Spinal cord (tissue), 9 donors: ENCODE measurements at regions not wholly inside any gene's neighbourhood (a gene's known extent, or its start where the extent isn't known, plus 50 kb on each side); places are given as distances from the start of the nearest gene placed in this dataset.

Experiments used
- DNase-seq, 6 donors: peaks; one replicate each; pipeline versions ENCODE4 v3.0.0 to v3.0.0-alpha.2; 2013 to 2015; ENCODE audit warnings: low spot score in 6 of 6, low read depth in 4 of 6
- H3K27ac ChIP-seq: one replicate; pipeline ENCODE4 v1.5.1; 2013; ENCODE audit warnings: low read depth, low read length, control low read depth
- H3K27me3 ChIP-seq: one replicate; pipeline ENCODE4 v1.6.1; 2013; ENCODE audit warnings: low read length; ENCODE audit not compliant: control insufficient read depth, insufficient read depth
- H3K36me3 ChIP-seq: one replicate; pipeline ENCODE4 v1.6.1; 2013; ENCODE audit warnings: low read length; ENCODE audit not compliant: control insufficient read depth, insufficient read depth
- H3K4me1 ChIP-seq: one replicate; pipeline ENCODE4 v1.6.1; 2013; ENCODE audit warnings: low read length; ENCODE audit not compliant: control insufficient read depth, insufficient read depth
- H3K4me3 ChIP-seq: one replicate; pipeline ENCODE4 v1.5.1; 2013; ENCODE audit warnings: low read depth, low read length, control low read depth
- H3K9me3 ChIP-seq: one replicate; pipeline ENCODE4 v1.6.1; 2013; ENCODE audit warnings: low read length; ENCODE audit not compliant: control insufficient read depth, insufficient read depth
- WGBS: methylation state at CpG from one replicate; pipeline ENCODE4 v1.1.5; 2013; ENCODE audit warnings: missing lambda C conversion rate; ENCODE audit not compliant: insufficient coverage; 5-methylcytosine and 5-hydroxymethylcytosine counted together
- donor health status: healthy.

GRCh38 chr2:49265471-49265870, 111.2 kb upstream of the FSHR start:
- Histone ChIP-seq H3K27ac (no peak overlapping the region), H3K36me3 (no peaks in the 10 kb centered on the region), H3K27me3 (no peaks in the 10 kb centered on the region), H3K4me1 (peaks cover 3% of the 10 kb centered on the region), H3K9me3 (no peaks in the 10 kb centered on the region), H3K4me3 (no peak overlapping the region)
- peak in 1 of 6 donors; percentile 16 for DNase-seq
- 100% methylated on average over 1 of the region's 2 CpGs for WGBS

- Histone ChIP-seq H3K27me3 (no peaks in the 10 kb centered on the region), H3K36me3 (no peaks in the 10 kb centered on the region), H3K9me3 (no peaks in the 10 kb centered on the region), H3K4me1 (peaks cover 3% of the 10 kb centered on the region), H3K27ac (no peak overlapping the region), H3K4me3 (no peak overlapping the region)
- 40% methylated on average over 1 of the region's 8 CpGs for WGBS
- DNase-seq, result peak in 1 of 6 donors; percentile 51
Observed at GRCh38 chr2:49262801-49263560, 108.7 kb upstream of the FSHR start.

- no peak overlapping the region for H3K27ac ChIP-seq
- no peaks in the 10 kb centered on the region for H3K27me3 ChIP-seq
- H3K9me3 ChIP-seq, result no peaks in the 10 kb centered on the region
- H3K4me3 ChIP-seq, result no peak overlapping the region
- DNase-seq, result peak in 2 of 6 donors; percentile 30 to 68
- no CpG with 5 or more reads among the region's 4 CpGs for WGBS
- no peaks in the 10 kb centered on the region for H3K36me3 ChIP-seq
- H3K4me1 ChIP-seq, result peaks cover 3% of the 10 kb centered on the region
Observed at GRCh38 chr2:49261781-49262180, 107.5 kb upstream of the FSHR start.

GRCh38 chr2:49260979-49261538, 106.7 kb upstream of the FSHR start:
- DNase-seq, result no peak
- WGBS, result 95% methylated on average over 3 of the region's 6 CpGs
- peaks cover 3% of the 10 kb centered on the region for H3K4me1 ChIP-seq
- H3K36me3 ChIP-seq, result no peaks in the 10 kb centered on the region
- no peak overlapping the region for H3K4me3 ChIP-seq
- H3K27me3 ChIP-seq, result no peaks in the 10 kb centered on the region
- H3K9me3 ChIP-seq, result no peaks in the 10 kb centered on the region
- no peak overlapping the region for H3K27ac ChIP-seq

GRCh38 chr2:49259926-49260325, 105.6 kb upstream of the FSHR start:
- no peaks in the 10 kb centered on the region for H3K27me3 ChIP-seq
- no peak overlapping the region for H3K4me3 ChIP-seq
- H3K4me1 ChIP-seq, result peaks cover 3% of the 10 kb centered on the region
- no peaks in the 10 kb centered on the region for H3K36me3 ChIP-seq
- no peak for DNase-seq
- no peaks in the 10 kb centered on the region for H3K9me3 ChIP-seq
- no peak overlapping the region for H3K27ac ChIP-seq
- WGBS, result 100% methylated on average over 1 of the region's 1 CpG

GRCh38 chr2:49255409-49255971, 101.2 kb upstream of the FSHR start:
- Histone ChIP-seq H3K27ac (no peak overlapping the region), H3K4me3 (no peak overlapping the region), H3K27me3 (no peaks in the 10 kb centered on the region), H3K36me3 (no peaks in the 10 kb centered on the region), H3K4me1 (no peaks in the 10 kb centered on the region), H3K9me3 (no peaks in the 10 kb centered on the region)
- peak in 3 of 6 donors; percentile 33 to 87 (median 43) for DNase-seq
- WGBS, result 18% methylated on average over 3 of the region's 3 CpGs

- H3K36me3 ChIP-seq, result no peaks in the 10 kb centered on the region
- no peak overlapping the region for H3K27ac ChIP-seq
- no peak overlapping the region for H3K4me3 ChIP-seq
- no peak for DNase-seq
- WGBS, result 61% methylated on average over 3 of the region's 6 CpGs
- no peaks in the 10 kb centered on the region for H3K4me1 ChIP-seq
- no peaks in the 10 kb centered on the region for H3K9me3 ChIP-seq
- H3K27me3 ChIP-seq, result no peaks in the 10 kb centered on the region
Observed at GRCh38 chr2:49254401-49254800, 100.1 kb upstream of the FSHR start.

GRCh38 chr2:49251766-49252165, 97.5 kb upstream of the FSHR start:
- no peak overlapping the region for H3K27ac ChIP-seq
- no peak overlapping the region for H3K4me3 ChIP-seq
- no peaks in the 10 kb centered on the region for H3K9me3 ChIP-seq
- no peaks in the 10 kb centered on the region for H3K27me3 ChIP-seq
- no peaks in the 10 kb centered on the region for H3K36me3 ChIP-seq
- no peak for DNase-seq
- no peaks in the 10 kb centered on the region for H3K4me1 ChIP-seq
- no CpG with 5 or more reads among the region's 1 CpG for WGBS

- H3K27me3 ChIP-seq, result no peaks in the 10 kb centered on the region
- no peaks in the 10 kb centered on the region for H3K9me3 ChIP-seq
- no peaks in the 10 kb centered on the region for H3K36me3 ChIP-seq
- WGBS, result 95% methylated on average over 3 of the region's 5 CpGs
- H3K4me3 ChIP-seq, result no peak overlapping the region
- H3K27ac ChIP-seq, result no peak overlapping the region
- DNase-seq, result no peak
- H3K4me1 ChIP-seq, result no peaks in the 10 kb centered on the region
Observed at GRCh38 chr2:49251251-49251650, 96.9 kb upstream of the FSHR start.

- Histone ChIP-seq H3K9me3 (no peaks in the 10 kb centered on the region), H3K4me3 (no peak overlapping the region), H3K4me1 (no peaks in the 10 kb centered on the region), H3K27ac (no peak overlapping the region), H3K36me3 (no peaks in the 10 kb centered on the region), H3K27me3 (no peaks in the 10 kb centered on the region)
- DNase-seq, result no peak
- no CpG with 5 or more reads among the region's 1 CpG for WGBS
Observed at GRCh38 chr2:49248506-49248905, 94.2 kb upstream of the FSHR start.
